RWPE1 (cell line): ENCODE measurements at regions not wholly inside any gene's neighbourhood (a gene's known extent, or its start where the extent isn't known, plus 50 kb on each side); places are given as distances from the start of the nearest gene placed in this dataset.

Experiments used
- CTCF ChIA-PET: fragments of 350-600 bp; sonication (Branson Sonifier 250); formaldehyde crosslinking; extraction: SDS; loops from one replicate; lab custom pipeline; 2021; lab: Yijun Ruan, JAX
- POLR2A ChIA-PET: fragments of 400-600 bp; formaldehyde crosslinking; extraction: SDS; loops from one replicate; lab custom pipeline; 2020; ENCODE audit warnings: antibody characterized with exemption; ENCODE audit not compliant: low non-redundant PET; lab: Yijun Ruan, JAX
- DNase-seq: peaks from one replicate; pipeline ENCODE4 v3.0.0; 2012; ENCODE audit warnings: low spot score
- H3K27ac ChIP-seq: fragments of 450-650 bp; 2 replicates; pipeline ENCODE4 v1.5.1; 2017
- CTCF ChIP-seq: fragments of 450-650 bp; conservative IDR thresholded peaks from 2 replicates; pipeline ENCODE4 v1.5.1; 2017; ENCODE audit warnings: low read depth, mild to moderate bottlenecking

- TF ChIP-seq CTCF, result no peak
- H3K27ac ChIP-seq, result no peak overlapping the region
- POLR2A ChIA-PET, result no interaction called here
- CTCF ChIA-PET, result no interaction called here
- DNase-seq, result no peak
These were observed 67.5 kb upstream of the CORO2B start for GRCh38 chr15:68511073-68511991.

GRCh38 chr15:68512052-68512451, 66.7 kb upstream of the CORO2B start:
- ChIA-PET POLR2A (no interaction called here), CTCF (no interaction called here)
- DNase-seq, result no peak
- no peak for TF ChIP-seq CTCF
- no peak overlapping the region for H3K27ac ChIP-seq

- ChIA-PET CTCF (no interaction called here), POLR2A (no interaction called here)
These were observed 66.2 kb upstream of the CORO2B start for GRCh38 chr15:68512598-68512997.

DNA sequence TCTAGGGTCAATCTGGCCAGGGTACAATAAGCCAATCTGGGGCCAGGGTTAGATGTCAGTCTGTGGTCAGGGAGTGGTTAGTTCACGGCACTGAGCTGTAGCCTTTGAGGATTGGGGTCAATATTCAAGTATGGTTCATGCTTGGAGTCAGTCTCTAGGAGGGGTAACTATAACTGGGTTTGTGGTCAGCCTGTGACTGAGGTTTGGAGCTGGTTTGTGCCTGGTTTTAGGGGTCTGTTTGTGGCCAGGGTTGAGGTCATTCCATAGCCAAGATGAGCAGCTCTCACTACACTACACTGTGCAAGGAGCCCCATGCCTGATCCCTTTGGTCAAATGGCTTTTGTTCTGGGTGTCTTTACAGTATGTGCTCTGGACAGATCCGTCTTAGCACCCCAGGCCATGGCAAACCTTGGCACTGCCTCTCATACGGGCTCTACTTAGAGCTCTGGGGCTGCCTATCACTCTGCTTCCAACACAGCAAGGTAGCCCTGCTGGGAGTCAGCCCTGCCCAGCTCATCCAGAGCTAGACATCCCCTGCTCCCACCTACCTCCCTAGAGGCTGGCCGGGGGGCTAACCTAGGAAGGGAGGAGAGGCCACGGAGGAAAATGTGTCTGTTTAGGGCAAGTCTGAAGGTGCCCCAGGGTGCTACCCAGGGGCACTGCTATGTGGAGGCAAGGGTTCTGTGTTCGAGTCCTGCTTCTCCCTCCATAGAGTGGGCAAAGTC, 63.3 kb upstream of the CORO2B start:
- no peak for DNase-seq
- ChIA-PET POLR2A (no interaction called here), CTCF (interaction anchor here (0.5 kb wide), 1 partner anchor 309 kb away, joined by 3 read pairs; no protein-coding TSS in a partner anchor)
- no peak overlapping the region for H3K27ac ChIP-seq
- no peak for TF ChIP-seq CTCF

More at GRCh38 chr15:68512598-68512997, 66.2 kb upstream of the CORO2B start:
- no peak for TF ChIP-seq CTCF
- H3K27ac ChIP-seq, result no peak overlapping the region
- no peak for DNase-seq

DNA sequence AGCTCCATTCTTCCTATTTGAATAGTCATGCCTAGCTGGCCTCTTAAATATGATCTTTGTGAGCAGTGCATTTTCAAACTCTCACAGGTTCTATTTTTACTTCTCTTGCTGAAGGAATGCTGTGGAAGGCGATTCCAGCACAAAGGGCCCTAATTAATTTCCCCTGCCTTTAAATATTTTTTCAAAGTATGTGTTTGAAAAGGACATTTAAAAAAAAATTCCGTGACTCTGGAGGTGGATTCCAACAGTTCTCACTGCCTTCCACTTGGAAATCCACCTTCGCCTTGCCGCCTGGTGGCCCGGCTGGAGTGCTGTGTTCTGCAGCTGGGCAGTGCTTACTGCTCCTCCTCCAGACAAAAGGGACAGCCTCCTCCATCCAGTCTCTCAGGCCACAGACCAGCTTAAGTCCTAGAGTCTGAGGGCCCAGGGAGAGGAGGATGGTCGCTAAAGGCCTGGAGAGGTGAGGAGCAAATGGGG, 61.5 kb upstream of the CORO2B start:
- ChIA-PET CTCF (no interaction called here), POLR2A (no interaction called here)
- no peak for DNase-seq
- H3K27ac ChIP-seq, result no peak overlapping the region
- TF ChIP-seq CTCF, result no peak

GRCh38 chr15:68518046-68518445, 60.7 kb upstream of the CORO2B start:
- no peak for TF ChIP-seq CTCF
- ChIA-PET POLR2A (no interaction called here), CTCF (interaction anchor here (0.6 kb wide), 1 partner anchor 1220 kb away, joined by 3 read pairs; no protein-coding TSS in a partner anchor)
- no peak overlapping the region for H3K27ac ChIP-seq
- no peak for DNase-seq
